Mesothelial cell of epicardium (in vitro differentiated cells): ENCODE measurements at regions not wholly inside any gene's neighbourhood (a gene's known extent, or its start where the extent isn't known, plus 50 kb on each side); places are given as distances from the start of the nearest gene placed in this dataset.

ENCODE experiments used
- DNase-seq, 2 experiments: peaks; one replicate each; pipeline ENCODE4 v3.0.0; 2021; ENCODE audit warnings: low spot score in 2 of 2; ENCODE audit not compliant: unreplicated experiment in 2 of 2
- H3K27ac Mint-ChIP-seq: 2 replicates; pipeline ENCODE4 v1.8.0; 2021; ENCODE audit warnings: mixed read lengths
- H3K27me3 Mint-ChIP-seq: 2 replicates; pipeline ENCODE4 v1.8.0; 2021; ENCODE audit warnings: low read depth, mixed read lengths
- H3K36me3 Mint-ChIP-seq: 2 replicates; pipeline ENCODE4 v1.8.0; 2021; ENCODE audit warnings: mixed read lengths
- H3K4me1 Mint-ChIP-seq: 2 replicates; pipeline ENCODE4 v1.8.0; 2021; ENCODE audit warnings: mixed read lengths
- H3K4me3 Mint-ChIP-seq: 2 replicates; pipeline ENCODE4 v1.8.0; 2021; ENCODE audit warnings: mild to moderate bottlenecking, moderate library complexity, mixed read lengths
- H3K9me3 Mint-ChIP-seq: 2 replicates; pipeline ENCODE4 v1.8.0; 2021; ENCODE audit warnings: mixed read lengths
- TF ChIP-seq, protein P1 (sequence below): fragments of 200-600 bp; sonication (generic); IDR thresholded peaks from one replicate; pipeline ENCODE4 v1.5.0; 2021; ENCODE audit warnings: antibody characterized with exemption; ENCODE audit not compliant: unreplicated experiment

DNA sequence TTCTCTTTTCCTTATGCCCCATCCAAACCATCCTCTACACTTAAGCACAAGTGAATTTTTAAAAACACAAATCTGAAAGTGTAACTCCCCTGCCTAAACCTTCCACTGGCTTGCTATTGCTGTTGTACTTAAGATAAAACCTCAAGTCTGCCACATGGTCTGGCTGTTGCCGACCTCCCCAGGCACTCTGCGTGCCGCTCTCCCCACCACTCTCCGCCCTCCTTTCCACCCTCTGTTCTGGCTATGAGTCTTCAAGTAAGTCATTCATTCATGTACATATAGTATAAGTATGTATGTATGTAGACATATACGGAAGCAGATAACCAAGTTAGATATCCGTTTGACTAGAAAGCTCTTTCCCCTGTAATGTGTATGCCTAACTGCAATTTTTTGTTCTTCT, 94.7 kb upstream of the ANKRD55 start:
- Mint-ChIP-seq H3K4me3 (no peak overlapping the region), H3K4me1 (peaks cover 60% of the 10 kb centered on the region), H3K9me3 (peaks cover 9% of the 10 kb centered on the region), H3K36me3 (peaks cover 2% of the 10 kb centered on the region), H3K27ac (peak overlapping the region; percentile 61), H3K27me3 (no peaks in the 10 kb centered on the region)
- TF ChIP-seq, protein P1, sequence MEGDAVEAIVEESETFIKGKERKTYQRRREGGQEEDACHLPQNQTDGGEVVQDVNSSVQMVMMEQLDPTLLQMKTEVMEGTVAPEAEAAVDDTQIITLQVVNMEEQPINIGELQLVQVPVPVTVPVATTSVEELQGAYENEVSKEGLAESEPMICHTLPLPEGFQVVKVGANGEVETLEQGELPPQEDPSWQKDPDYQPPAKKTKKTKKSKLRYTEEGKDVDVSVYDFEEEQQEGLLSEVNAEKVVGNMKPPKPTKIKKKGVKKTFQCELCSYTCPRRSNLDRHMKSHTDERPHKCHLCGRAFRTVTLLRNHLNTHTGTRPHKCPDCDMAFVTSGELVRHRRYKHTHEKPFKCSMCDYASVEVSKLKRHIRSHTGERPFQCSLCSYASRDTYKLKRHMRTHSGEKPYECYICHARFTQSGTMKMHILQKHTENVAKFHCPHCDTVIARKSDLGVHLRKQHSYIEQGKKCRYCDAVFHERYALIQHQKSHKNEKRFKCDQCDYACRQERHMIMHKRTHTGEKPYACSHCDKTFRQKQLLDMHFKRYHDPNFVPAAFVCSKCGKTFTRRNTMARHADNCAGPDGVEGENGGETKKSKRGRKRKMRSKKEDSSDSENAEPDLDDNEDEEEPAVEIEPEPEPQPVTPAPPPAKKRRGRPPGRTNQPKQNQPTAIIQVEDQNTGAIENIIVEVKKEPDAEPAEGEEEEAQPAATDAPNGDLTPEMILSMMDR = no peak
- no peak for DNase-seq

DNA sequence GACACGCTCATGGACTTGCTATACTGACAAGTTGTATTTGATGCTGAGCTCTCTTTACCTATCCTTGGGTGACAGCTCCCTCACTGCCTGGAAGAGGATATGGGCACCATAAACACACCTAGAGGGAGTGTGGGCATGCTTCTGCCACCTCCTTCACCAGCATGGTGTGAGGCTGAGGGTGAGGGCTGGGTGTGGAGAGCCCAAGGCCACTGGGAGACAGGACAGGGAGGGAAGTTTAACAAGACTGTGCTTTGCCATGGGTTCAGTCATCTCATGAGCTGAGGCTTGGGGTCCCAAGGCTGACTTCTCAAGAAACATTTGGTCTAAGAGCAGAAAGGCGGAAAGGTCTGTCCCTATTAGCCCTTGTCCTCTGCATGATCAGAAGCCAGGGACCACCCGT, 93.6 kb upstream of the ANKRD55 start:
- TF ChIP-seq, protein P1 = no peak
- Mint-ChIP-seq H3K27ac (no peak overlapping the region), H3K36me3 (no peaks in the 10 kb centered on the region), H3K9me3 (no peaks in the 10 kb centered on the region), H3K4me1 (peaks cover 60% of the 10 kb centered on the region), H3K27me3 (no peaks in the 10 kb centered on the region), H3K4me3 (no peak overlapping the region)
- DNase-seq = no peak

DNA sequence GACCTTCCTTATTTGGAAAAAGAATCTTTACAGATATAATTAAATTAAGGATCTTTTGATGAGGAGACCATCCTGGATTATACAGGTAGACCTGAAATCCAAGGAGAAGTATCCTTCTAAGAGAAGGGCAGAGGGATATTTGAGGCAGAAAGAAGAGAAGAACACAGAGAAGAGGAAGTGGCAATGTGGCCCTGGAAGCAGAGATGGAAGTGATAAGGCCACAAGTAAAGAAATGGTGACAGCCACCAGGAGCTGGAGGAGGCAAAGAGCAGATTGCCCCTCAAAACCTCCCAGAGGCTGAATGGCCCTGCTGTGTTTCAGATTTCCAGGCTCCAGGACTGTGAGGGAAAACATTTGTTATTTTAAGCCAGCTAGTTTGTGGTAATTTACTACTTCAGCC, 93.0 kb upstream of the ANKRD55 start:
- TF ChIP-seq, protein P1 = no peak
- H3K9me3 Mint-ChIP-seq = no peaks in the 10 kb centered on the region
- no peaks in the 10 kb centered on the region for H3K27me3 Mint-ChIP-seq
- DNase-seq = no peak
- no peaks in the 10 kb centered on the region for H3K36me3 Mint-ChIP-seq
- no peak overlapping the region for H3K4me3 Mint-ChIP-seq
- H3K4me1 Mint-ChIP-seq = peaks cover 60% of the 10 kb centered on the region
- no peak overlapping the region for H3K27ac Mint-ChIP-seq

DNA sequence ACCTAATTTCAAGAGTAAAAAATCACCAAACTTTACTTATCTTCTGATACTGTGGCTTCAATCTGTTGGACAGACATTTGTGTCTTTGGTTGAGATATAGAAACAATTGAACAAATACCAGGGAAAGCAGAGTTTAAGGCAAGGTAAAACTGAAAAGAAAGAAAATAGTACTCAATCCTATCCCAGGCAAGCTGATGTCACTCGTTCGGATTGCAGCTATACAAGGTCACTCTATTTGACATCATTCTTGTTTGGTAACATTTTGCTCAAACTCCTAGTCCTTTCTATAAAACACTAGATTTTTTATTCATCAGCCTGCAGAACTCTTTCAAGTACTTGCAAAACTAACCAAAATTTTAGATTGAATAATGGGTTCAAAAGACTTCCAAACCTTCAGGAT, 91.9 kb upstream of the ANKRD55 start:
- H3K27ac Mint-ChIP-seq = no peak overlapping the region
- H3K4me1 Mint-ChIP-seq = peaks cover 51% of the 10 kb centered on the region
- no peak for DNase-seq
- no peaks in the 10 kb centered on the region for H3K27me3 Mint-ChIP-seq
- H3K36me3 Mint-ChIP-seq = no peaks in the 10 kb centered on the region
- TF ChIP-seq, protein P1 = no peak
- H3K4me3 Mint-ChIP-seq = no peak overlapping the region
- H3K9me3 Mint-ChIP-seq = no peaks in the 10 kb centered on the region

DNA sequence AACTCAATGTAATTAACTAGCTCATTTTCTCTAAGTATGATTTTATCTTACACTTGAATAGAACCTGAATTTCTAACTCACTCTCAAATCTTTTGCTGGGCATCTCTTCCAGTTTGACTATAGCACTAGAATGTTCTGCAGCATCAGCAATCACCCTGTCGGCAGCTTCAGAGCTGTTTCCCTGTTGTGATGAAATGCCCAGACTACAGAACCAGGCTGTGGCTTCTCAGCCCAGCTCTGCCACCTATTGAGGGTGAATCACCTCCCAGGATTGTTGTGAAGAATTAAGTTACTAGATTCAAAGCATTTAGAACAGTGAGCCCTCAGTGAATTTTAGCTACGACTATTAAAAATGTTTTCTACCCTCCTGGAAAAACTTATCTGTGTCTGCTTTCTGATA, 90.4 kb upstream of the ANKRD55 start:
- Mint-ChIP-seq H3K9me3 (no peaks in the 10 kb centered on the region), H3K36me3 (no peaks in the 10 kb centered on the region), H3K27ac (no peak overlapping the region), H3K4me3 (no peak overlapping the region), H3K27me3 (no peaks in the 10 kb centered on the region), H3K4me1 (peaks cover 47% of the 10 kb centered on the region)
- DNase-seq = no peak
- TF ChIP-seq, protein P1 = no peak

- Mint-ChIP-seq H3K9me3 (no peaks in the 10 kb centered on the region), H3K4me1 (peaks cover 42% of the 10 kb centered on the region), H3K36me3 (no peaks in the 10 kb centered on the region), H3K27me3 (no peaks in the 10 kb centered on the region), H3K4me3 (no peak overlapping the region), H3K27ac (no peak overlapping the region)
- DNase-seq = no peak
- TF ChIP-seq, protein P1 = no peak
These were observed 89.5 kb upstream of the ANKRD55 start for GRCh38 chr5:56322592-56322991.
